C4-2B (cell line): ENCODE measurements at regions not wholly inside any gene's neighbourhood (a gene's known extent, or its start where the extent isn't known, plus 50 kb on each side); places are given as distances from the start of the nearest gene placed in this dataset.

Experiments
- ZFX ChIP-seq: fragments of 450-650 bp; IDR thresholded peaks from 2 replicates; pipeline ENCODE4 v1.6.1; 2017
- TF ChIP-seq, protein P1 (sequence below): fragments of 450-650 bp; conservative IDR thresholded peaks from 2 replicates; pipeline ENCODE4 v1.5.1; 2017; ENCODE audit warnings: mild to moderate bottlenecking

DNA sequence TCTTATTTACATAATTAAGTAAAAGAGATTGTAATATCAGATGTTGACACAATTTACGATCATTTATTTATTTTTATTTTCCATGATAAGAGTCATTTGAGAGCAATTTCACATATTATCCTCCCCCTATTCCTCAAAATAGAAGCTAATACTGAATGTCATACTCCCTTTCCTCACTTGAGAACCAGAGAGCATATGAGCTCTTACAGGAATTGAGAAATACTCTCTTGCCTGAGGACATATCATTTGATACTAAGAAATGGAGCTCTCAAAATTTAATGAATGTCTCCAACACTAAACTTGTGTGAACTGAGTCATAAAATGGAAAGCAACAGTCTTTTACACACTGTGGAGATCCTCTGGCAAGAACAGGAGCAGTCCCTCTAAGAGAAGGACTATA is 68.5 kb upstream of the CHST9 start:
- TF ChIP-seq, protein P1, sequence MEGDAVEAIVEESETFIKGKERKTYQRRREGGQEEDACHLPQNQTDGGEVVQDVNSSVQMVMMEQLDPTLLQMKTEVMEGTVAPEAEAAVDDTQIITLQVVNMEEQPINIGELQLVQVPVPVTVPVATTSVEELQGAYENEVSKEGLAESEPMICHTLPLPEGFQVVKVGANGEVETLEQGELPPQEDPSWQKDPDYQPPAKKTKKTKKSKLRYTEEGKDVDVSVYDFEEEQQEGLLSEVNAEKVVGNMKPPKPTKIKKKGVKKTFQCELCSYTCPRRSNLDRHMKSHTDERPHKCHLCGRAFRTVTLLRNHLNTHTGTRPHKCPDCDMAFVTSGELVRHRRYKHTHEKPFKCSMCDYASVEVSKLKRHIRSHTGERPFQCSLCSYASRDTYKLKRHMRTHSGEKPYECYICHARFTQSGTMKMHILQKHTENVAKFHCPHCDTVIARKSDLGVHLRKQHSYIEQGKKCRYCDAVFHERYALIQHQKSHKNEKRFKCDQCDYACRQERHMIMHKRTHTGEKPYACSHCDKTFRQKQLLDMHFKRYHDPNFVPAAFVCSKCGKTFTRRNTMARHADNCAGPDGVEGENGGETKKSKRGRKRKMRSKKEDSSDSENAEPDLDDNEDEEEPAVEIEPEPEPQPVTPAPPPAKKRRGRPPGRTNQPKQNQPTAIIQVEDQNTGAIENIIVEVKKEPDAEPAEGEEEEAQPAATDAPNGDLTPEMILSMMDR = no peak
- TF ChIP-seq ZFX = no peak
